DOHH2 (cell line): ENCODE measurements at regions not wholly inside any gene's neighbourhood (a gene's known extent, or its start where the extent isn't known, plus 50 kb on each side); places are given as distances from the start of the nearest gene placed in this dataset.

Experiments used
- H3F3A ChIP-seq: fragments of 200-600 bp; sonication (generic), shearing (Covaris generic); 2 replicates; pipeline ENCODE4 v1.6.0; 2016; ENCODE audit warnings: antibody characterized with exemption, mild to moderate bottlenecking; ENCODE audit not compliant: control insufficient read depth, insufficient read depth
- H3K27ac ChIP-seq: fragments of 200-600 bp; sonication (generic); 2 replicates; pipeline ENCODE4 v1.5.1; 2014; ENCODE audit warnings: low read depth, mild to moderate bottlenecking, low read length, moderate library complexity
- H3K27me3 ChIP-seq: fragments of 200-600 bp; sonication (generic); 2 replicates; pipeline ENCODE4 v1.6.1; 2014; ENCODE audit warnings: mild to moderate bottlenecking, low read length, mixed read lengths; ENCODE audit not compliant: control insufficient read depth
- H3K36me3 ChIP-seq: fragments of 200-600 bp; sonication (generic); 2 replicates; pipeline ENCODE4 v1.6.1; 2014; ENCODE audit warnings: mild to moderate bottlenecking, low read length, moderate library complexity, mixed read lengths; ENCODE audit not compliant: control insufficient read depth
- H3K4me1 ChIP-seq: fragments of 200-600 bp; sonication (generic); 2 replicates; pipeline ENCODE4 v1.6.1; 2014; ENCODE audit warnings: mild to moderate bottlenecking, low read length, mixed read lengths; ENCODE audit not compliant: control insufficient read depth
- H3K4me2 ChIP-seq: fragments of 200-600 bp; sonication (generic); 2 replicates; pipeline ENCODE4 v1.6.0; 2014; ENCODE audit warnings: mild to moderate bottlenecking, low read length, moderate library complexity
- H3K4me3 ChIP-seq: fragments of 200-600 bp; sonication (generic); 2 replicates; pipeline ENCODE4 v1.5.1; 2014; ENCODE audit warnings: mild to moderate bottlenecking, low read length, mixed read lengths
- H3K79me2 ChIP-seq: fragments of 200-600 bp; sonication (generic); 2 replicates; pipeline ENCODE4 v1.6.1; 2014; ENCODE audit warnings: mild to moderate bottlenecking, low read length, mixed read lengths; ENCODE audit not compliant: control insufficient read depth
- H3K9me2 ChIP-seq: fragments of 200-600 bp; sonication (generic); replicated peaks from 2 replicates; pipeline ENCODE4 v1.6.1; 2014; ENCODE audit warnings: mild to moderate bottlenecking, low read length, mixed read lengths; ENCODE audit not compliant: control insufficient read depth
- H3K9me3 ChIP-seq: fragments of 200-600 bp; sonication (generic); 2 replicates; pipeline ENCODE4 v1.6.1; 2014; ENCODE audit warnings: antibody characterized with exemption, low read length, mixed read lengths; ENCODE audit not compliant: control insufficient read depth, insufficient read depth
- H4K20me1 ChIP-seq: fragments of 200-600 bp; sonication (generic); 2 replicates; pipeline ENCODE4 v1.6.0; 2014; ENCODE audit warnings: low read depth, mild to moderate bottlenecking, antibody characterized with exemption, low read length, moderate library complexity; ENCODE audit not compliant: control insufficient read depth, insufficient read depth
- CTCF ChIP-seq: fragments of 200-600 bp; sonication (generic); IDR thresholded peaks from one replicate; pipeline ENCODE4 v1.5.1; 2014; ENCODE audit warnings: antibody characterized with exemption, mild to moderate bottlenecking, low read depth, low read length; ENCODE audit not compliant: poor library complexity, severe bottlenecking
- EZH2phosphoT487 ChIP-seq: fragments of 200-600 bp; sonication (generic); IDR thresholded peaks from 2 replicates; pipeline ENCODE4 v1.6.1; 2017; ENCODE audit warnings: borderline replicate concordance, mild to moderate bottlenecking, antibody characterized with exemption, low read length, moderate library complexity, mixed read lengths

- H3K9me3 ChIP-seq: no peaks in the 10 kb centered on the region
- H3K4me2 ChIP-seq: no peak overlapping the region
- no peaks in the 10 kb centered on the region for H3K9me2 ChIP-seq
- H3K27ac ChIP-seq: no peak overlapping the region
- H3K4me3 ChIP-seq: no peak overlapping the region
- no peaks in the 10 kb centered on the region for H3K79me2 ChIP-seq
- H3K36me3 ChIP-seq: no peaks in the 10 kb centered on the region
- H3K27me3 ChIP-seq: no peaks in the 10 kb centered on the region
- no peaks in the 10 kb centered on the region for H3K4me1 ChIP-seq
- no peaks in the 10 kb centered on the region for H4K20me1 ChIP-seq
- no peaks in the 10 kb centered on the region for H3F3A ChIP-seq
- no peak for TF ChIP-seq EZH2phosphoT487
- no peak for TF ChIP-seq CTCF
Measured at GRCh38 chr2:45285771-45286390, 276.6 kb upstream of the SIX2 start.

- Histone ChIP-seq H3K27me3 (no peaks in the 10 kb centered on the region), H3K36me3 (no peaks in the 10 kb centered on the region), H4K20me1 (no peaks in the 10 kb centered on the region), H3K9me2 (no peaks in the 10 kb centered on the region), H3K79me2 (no peaks in the 10 kb centered on the region), H3K27ac (no peak overlapping the region), H3K4me2 (no peak overlapping the region), H3K4me1 (no peaks in the 10 kb centered on the region), H3K9me3 (no peaks in the 10 kb centered on the region), H3K4me3 (no peak overlapping the region), H3F3A (no peaks in the 10 kb centered on the region)
- TF ChIP-seq CTCF: no peak
- no peak for TF ChIP-seq EZH2phosphoT487
Measured at GRCh38 chr2:45285311-45285710, 276.1 kb upstream of the SIX2 start.

- Histone ChIP-seq H3K27ac (no peak overlapping the region), H3K9me3 (no peaks in the 10 kb centered on the region), H3K9me2 (no peaks in the 10 kb centered on the region), H3K36me3 (no peaks in the 10 kb centered on the region), H3K4me2 (no peak overlapping the region), H3K4me1 (no peaks in the 10 kb centered on the region), H3K4me3 (no peak overlapping the region), H4K20me1 (no peaks in the 10 kb centered on the region), H3F3A (no peaks in the 10 kb centered on the region), H3K27me3 (no peaks in the 10 kb centered on the region), H3K79me2 (no peaks in the 10 kb centered on the region)
- no peak for TF ChIP-seq EZH2phosphoT487
- TF ChIP-seq CTCF: no peak
Measured at GRCh38 chr2:45284621-45284995, 275.4 kb upstream of the SIX2 start.
